ENCODE measurements at regions not wholly inside any gene's neighbourhood (a gene's known extent, or its start where the extent isn't known, plus 50 kb on each side); places are given as distances from the start of the nearest gene placed in this dataset.

DNA sequence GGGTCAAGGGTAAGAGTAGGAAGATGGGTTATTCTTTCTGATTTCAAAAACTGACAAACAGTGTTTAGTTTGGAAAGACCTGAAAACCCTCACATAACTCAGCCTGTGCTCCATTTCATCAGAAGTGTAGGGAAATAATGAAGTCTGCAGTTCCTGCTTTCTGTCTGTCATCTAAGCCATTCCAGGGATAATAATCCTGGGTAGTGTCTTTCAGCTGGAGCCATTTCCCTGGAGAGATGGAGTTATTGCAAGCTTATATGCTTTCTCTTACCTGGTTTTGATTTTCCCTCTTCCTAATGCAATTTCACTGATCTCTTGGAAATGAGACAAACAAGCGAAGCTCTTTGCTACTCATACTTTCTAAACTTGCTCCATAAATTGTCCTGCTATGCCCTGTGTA is 824.8 kb upstream of the LCORL start:
- ATAC-seq (no peak), DNase-seq (ENCODE audit: low spot score) (no peak)

DNA sequence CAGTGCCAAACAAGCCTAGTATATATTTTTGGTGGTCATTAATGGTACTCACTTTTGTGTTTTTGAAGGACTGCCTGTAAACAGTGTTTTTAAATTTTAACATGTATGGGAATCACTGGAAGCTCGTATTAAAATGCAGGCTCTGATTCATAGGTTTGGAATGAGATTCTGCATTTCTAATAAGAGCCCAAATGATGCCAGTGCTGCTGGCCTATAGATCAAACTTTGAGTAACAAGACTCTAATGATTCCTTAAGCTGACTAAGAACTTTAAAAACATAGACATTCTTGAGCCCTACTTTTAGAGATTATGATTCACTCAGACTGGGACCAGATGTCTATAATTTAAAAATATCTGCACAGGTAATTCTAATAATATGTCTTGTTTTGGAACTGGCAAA is 823.2 kb upstream of the LCORL start:
- ATAC-seq = no peak

DNA sequence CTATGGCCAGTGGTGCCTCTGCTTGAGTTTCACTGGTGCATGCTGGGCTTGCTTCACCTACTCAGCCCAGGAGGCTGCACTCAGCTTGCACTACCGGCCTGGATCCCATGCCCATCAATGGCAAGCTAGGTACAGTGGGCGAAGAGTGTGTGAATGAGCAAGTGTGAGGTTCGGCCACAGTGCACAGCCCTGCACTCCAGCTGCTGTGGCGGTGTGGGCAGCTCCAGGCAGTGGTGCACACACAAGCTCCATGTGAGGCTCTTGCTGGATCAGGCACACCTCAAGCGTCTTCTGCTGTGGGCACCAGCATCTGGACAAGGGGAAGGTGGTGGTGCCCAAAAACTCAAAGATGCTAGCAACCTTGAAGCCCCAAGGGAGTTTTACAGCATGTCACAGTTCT is 820.9 kb upstream of the LCORL start:
- no peak for DNase-seq (ENCODE audit: low spot score)
- no peak for ATAC-seq

More for the DNA sequence above, 823.2 kb upstream of the LCORL start:
- DNase-seq (ENCODE audit: low spot score) = no peak

DNA sequence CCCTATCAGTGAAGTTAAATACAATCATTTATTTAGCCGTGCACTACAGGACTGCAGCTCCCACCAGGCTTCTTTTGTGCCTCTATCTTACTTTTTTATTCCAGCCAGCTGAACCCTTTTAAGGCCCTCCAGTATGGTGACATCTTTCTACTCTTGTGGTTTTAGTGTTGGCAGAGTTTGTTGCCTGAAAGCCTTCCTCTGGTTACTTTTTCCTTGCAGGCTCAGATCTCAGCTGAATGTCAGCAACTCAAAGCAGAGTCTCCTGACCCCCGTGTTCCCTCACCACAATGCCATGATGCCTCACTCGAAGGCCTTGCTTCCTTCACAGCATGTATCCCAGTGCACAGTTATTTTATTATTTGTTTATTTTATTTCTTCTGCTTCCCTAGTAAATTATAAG is 818.9 kb upstream of the LCORL start:
- no peak for ATAC-seq

DNA sequence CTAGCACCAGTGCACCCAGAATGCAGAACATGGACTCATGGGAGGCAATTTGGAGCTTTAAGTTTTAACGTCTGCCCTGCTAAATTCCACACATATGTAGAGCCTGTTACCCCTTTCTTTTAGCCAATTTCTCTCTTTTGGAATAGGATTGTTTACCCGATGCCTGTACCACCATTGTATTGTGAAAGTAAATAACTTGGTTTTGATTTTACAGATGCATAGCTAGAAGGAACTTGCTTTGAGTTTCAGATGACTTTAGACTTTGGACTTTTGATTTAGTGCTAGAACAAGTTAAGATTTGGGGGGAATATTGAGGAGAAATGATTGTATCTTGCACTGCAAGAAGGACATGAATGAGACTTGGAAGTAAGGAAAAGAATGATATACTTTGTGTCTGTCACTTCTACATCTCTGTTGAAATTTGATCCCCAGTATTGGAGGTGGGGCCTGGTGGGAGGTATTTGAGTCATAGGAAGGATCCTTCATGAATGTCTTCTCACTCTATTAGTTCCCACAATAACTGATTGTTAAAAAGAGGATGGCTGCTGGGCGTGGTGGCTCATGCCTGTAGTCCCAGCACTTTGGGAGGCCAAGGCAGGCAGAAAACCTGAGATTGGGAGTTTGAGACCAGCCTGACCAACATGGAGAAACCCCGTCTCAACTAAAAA is 794.8 kb upstream of the LCORL start:
- DNase-seq (ENCODE audit: low spot score) (no peak), ATAC-seq (no peak)

More for the DNA sequence above, 818.9 kb upstream of the LCORL start:
- no peak for DNase-seq (ENCODE audit: low spot score)

DNA sequence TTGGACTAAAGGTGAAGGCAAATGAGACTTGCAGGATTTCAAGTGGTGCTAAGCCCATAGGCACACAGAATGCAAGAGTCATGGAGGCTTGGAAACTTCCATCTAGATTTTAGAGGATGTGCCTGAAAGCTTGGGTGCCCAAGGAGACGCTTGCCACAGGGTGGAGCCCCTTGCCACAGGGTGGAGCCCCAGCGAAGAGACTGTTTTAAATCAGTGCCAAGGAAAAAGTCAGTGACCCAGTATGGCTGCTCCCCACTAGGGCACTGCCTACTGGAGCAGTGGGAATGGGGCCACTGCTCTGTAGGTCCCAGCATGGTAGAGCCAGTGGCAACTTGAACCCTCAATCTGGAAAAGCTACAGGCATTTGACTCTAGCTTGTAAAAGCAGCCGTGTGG is 794.2 kb upstream of the LCORL start:
- no peak for DNase-seq (ENCODE audit: low spot score)
- no peak for ATAC-seq

DNA sequence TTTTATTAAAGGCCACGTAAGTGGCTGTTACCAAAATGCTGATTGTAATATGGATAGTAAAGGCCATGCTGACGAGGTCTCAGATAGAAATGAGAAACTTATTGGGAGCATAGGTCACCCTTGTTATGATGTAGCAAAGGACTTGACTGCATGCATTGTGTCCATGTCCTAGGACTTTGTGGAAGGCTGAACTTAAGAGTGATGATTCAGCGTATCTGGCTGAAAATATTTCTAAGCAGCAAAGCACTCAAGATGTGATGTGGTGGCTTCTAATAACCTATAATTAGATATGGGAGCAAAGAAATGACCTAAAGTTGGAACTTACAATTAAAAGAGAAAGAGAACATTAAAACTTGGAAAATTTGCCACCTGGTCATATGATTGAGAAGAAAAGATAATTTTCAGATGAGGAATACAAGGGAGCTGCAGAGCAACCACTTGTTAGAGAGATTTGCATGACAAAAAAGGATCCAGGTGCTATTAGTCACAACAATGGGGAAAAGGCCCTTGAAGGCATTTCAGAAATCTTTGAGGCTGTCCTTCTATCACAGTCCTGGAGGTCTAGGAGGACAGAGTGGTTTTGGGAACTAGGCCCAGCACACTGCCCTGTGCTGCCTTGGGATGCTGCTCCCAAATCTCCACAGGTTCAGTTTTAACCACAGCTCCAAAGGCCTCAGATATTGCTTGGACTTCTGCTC is 793.7 kb upstream of the LCORL start:
- no peak for DNase-seq (ENCODE audit: low spot score)
- ATAC-seq = no peak

DNA sequence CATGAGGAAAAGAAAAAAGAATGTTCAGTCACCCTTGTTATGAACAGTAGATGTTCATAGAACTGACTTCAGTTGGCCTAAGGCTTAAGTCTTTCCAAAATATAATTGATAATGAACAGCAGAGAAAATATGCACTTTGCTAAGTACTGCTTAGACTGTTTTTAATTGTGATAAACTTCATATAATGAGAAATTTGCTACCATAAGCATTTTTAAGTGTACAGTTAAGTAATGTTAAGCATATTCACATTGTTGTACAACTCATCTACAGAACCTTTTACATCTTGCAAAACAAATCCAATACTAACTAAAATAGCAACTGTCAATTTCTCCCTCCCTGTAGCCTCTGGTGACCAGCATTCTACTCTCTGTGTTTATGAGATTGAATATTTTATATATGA is 792.2 kb upstream of the LCORL start:
- ATAC-seq (no peak), DNase-seq (ENCODE audit: low spot score) (no peak)

DNA sequence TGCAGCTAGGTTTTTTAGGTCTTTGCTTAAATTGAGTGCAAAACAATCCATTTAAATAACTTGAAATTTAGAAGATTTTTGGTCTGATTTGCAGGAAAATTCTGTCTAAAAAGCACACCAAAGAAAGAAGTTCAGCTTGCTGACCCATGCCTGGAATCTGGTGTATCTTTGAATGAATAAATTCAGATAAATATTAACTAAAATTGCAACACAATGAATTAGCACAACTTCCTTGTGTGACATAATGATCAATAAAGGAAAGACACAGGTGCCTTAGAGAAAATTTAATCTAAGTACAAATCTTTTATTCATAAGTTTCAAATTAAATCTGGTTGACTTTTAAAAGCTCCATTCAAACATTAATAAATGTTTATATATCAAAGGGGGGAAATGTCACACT is 791.5 kb upstream of the LCORL start:
- ATAC-seq = peak; percentile 46
- no peak for DNase-seq (ENCODE audit: low spot score)

DNA sequence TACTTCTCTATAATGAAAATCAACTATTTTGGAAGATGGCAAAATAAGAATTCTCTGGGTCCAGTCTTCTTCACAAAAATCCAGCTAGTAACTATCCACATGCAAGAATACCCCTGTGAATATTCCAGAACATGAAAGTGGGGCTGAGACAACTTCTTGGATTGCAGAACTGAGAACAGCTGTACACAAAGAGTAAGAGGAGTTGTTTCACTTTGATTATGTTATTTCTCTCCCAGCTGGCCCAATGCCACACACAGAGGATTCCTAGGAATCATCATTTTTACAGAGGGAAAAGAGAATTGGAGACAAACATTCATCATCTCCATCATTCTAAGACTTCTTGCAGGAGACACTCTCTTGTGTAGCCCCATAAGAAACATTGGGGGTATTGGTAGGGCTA is 782.2 kb upstream of the LCORL start:
- ATAC-seq = no peak

DNA sequence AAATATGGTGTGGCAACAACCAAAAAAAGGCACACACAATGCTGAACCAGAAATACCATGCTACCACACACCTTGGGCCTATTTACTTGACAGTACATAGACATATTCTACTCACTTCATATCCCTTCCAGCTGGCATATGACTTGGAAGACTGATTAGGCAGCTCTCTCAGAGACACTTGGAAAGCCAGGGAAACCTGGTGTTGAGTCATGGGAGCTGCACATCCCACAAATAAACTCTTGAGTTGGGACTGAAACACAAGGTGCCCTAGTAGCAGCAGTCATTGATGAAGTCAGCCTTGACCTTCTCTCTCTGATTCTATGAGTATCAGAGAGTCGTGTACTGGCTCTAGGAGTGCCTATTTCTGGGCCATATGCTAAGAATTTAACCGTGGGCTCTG is 776.6 kb upstream of the LCORL start:
- DNase-seq (ENCODE audit: low spot score) = no peak
- no peak for ATAC-seq

More for the DNA sequence above, 782.2 kb upstream of the LCORL start:
- DNase-seq (ENCODE audit: low spot score) = no peak

DNA sequence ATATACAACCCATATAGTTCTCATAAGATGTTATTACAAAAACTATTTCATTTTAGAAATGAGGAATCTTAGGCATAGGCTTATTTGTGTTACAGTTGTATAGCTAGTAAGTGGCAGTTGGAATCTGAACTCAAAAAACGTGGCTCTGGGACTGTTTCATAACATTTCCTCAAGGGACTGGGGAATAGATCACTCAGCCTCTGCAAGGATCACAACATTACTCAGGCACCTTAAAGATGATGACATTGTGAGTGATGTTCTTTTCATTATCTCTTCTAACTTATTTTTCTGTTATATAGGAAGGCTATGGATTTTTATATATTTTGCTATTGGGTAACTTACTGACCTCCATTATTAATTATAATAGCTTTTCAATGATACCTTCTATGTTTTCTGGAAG is 774.2 kb upstream of the LCORL start:
- DNase-seq (ENCODE audit: low spot score) = no peak
- no peak for ATAC-seq

DNA sequence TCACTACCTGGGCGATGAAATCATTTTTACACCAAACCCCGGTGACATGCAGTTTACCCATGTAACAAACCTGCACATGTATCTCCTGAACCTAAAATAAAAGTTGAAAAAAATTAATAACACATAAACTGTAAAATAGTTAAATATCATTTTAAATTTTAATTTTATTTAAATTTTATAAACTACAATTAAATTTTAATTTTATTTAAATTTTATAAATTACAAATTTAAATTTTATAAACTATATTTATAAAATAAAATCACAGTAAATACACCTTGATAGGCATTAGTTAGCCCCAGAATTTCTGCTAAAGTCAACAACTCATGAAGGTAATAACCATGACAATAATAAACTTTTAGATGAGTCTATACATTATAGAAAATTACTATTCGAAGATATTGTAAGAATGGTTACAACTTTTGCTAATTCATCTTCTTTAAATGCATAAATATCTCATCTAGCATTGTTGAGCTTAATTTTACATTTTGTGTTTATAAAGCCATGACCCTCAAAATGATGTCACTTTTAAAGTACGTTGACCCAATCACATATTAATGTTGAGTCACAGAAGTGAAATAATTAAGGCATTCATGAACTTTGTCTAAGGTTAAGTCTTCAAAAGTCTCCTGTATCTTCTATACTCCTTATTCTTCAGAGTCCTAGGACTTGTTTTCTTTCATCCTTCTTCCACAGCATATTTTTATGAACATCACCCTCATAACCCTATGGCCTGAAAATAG is 755.8 kb upstream of the LCORL start:
- ATAC-seq (no peak), DNase-seq (ENCODE audit: low spot score) (no peak)

DNA sequence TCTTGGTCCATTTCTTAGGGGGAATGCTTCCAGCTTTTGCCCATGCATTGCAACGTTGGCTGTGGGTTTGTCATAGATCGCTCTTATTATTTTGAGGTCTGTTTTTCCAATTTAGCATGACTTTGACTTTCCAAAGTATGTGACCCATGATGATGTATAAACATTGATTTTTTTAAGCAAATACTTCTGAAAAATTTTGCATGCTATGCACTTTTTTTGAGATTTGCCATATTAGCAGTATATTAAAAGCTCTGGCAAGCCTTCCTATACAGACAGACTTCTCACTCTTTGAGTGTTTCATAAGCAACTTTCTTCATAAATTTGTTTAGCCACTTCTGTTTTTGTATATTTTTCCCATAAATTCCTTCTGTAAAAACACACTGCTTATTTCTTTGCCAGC is 746.4 kb upstream of the LCORL start:
- ATAC-seq = no peak
- no peak for DNase-seq (ENCODE audit: low spot score)

DNA sequence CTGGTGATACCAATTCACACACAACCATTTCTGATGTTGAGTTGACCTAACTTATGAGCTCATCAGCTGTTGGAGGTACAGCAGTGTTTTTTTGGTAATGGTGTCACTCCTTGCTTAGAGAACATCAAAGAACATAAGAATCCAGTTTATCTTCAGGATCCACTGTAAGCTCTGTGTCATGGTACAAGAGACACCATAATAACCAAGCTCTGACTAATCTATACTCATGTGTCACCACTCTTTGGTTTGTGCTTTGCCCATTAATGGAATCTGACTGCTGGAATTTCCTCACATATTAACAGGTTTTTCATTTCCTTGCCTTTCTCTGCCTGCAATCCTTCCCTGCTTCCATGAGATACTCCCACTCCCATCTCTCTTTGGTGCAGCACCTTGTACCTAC is 735.1 kb upstream of the LCORL start:
- no peak for ATAC-seq
- no peak for DNase-seq (ENCODE audit: low spot score)

DNA sequence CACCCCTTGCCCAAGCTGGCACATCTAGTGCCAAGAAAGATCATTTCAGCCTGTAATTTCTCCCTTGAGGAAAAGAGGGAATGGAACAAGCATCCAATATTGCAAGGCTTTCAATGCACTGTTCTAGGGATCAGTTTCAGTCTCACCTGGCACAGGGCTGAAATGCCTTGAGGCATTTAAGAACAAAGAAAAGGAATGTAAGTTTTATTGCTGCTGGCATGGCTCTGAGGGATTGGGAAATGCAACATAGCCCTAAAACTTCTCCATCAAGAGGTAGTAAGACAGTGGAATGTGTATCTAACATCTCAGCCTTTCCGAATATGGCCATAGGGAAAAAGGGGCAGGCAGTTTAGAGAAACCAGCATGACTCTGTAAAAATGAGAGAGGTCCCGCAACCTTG is 732.6 kb upstream of the LCORL start:
- DNase-seq (ENCODE audit: low spot score) = no peak
- ATAC-seq = no peak

DNA sequence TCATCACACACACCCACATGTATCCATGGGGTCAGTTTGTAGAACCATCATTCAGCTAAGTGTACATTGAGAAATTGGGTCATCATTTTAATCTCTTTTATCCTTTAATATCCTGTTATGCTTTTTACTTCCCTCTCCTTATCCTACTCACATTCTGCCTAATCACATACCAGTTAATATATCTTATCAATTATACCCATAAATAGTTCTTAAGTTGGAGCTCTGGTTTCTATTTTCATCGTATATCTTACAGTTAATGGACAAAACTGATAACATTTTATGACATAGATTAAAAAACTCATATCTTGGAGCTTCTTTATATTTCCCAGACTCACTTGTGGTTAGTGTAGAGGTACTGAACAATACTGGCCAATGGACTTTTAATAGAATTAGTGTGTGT is 729.5 kb upstream of the LCORL start:
- ATAC-seq (no peak), DNase-seq (ENCODE audit: low spot score) (no peak)

DNA sequence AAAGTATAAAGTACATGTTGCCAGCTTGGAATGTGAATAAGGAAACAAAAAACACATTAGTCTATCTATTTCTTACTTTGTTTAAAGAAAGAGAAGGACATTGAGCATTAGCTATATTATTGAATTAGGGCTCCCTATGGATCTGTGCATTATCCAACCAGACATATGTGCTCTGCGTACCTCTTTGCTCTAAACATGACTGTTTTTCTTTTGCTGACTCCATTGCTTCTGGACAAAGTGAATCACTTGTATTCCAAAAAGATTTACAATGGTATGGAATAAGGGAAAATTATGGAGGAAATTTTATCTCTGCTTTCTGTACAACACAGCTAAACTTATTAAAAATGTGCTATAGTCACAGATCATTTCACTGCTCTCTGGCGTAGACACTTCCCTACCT is 727.8 kb upstream of the LCORL start:
- DNase-seq (ENCODE audit: low spot score) = no peak
- ATAC-seq = no peak

DNA sequence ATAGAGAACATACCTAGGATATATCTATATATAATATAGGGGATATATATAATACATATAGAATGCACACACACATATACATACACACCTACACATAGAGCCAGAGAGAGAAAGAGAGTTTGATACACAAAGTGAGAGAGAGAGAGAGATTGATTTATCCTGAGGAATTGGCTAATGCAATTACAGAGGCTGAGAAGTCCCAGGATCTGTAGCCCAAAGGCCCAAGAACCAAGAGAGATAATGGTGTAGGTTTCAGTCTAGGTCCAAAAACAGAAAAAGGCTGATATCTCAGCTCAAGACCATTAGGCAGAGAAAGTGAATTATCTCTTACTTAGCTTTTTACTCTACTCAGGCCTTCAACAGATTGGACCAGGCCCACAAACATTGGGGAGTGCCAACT is 715.0 kb upstream of the LCORL start:
- no peak for ATAC-seq
- no peak for DNase-seq (ENCODE audit: low spot score)

DNA sequence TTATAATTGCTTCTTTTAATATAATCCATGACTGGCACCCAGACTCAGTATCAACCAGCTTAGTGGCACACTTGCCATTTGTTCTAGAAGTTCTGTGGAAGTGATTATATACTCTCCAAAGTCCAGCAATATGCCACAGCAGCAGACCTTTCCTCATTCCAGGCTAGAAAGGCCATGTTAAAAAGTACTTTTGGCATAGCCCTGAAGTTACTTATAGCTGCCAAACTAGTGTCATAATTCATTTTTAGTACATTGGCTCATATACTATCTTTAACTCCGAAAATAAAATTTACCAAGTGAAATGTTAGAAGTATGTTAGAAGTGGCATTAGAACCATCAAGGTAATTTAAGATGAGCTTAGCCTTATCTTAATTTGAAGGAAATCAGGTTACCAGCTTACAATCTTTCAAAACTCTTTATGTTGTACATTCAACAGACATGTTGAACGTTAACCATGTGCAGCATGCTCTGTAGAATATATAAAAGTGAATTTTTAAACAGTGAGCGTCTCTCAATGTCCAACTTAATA is 714.2 kb upstream of the LCORL start:
- ATAC-seq (no peak), DNase-seq (ENCODE audit: low spot score) (no peak)

DNA sequence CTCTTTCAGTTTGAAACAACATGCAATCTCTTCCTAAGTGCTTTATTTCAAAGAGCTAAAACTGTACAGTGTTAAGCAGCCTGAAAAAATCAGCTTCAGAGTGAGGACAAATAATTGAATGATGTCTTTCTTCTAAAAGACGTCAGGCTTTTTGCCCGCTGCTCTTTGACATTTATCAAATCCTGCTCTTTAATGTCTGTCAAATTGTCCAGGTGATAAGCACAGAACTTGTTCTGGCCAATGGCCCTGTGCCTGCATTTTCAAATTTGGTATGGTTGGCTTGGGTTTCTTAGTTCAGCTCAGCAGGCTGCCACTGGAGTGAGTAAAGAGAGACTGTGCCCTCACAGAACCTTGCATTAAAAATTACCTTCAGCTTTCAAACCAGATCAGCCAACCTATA is 712.9 kb upstream of the LCORL start:
- no peak for DNase-seq (ENCODE audit: low spot score)
- ATAC-seq = no peak

DNA sequence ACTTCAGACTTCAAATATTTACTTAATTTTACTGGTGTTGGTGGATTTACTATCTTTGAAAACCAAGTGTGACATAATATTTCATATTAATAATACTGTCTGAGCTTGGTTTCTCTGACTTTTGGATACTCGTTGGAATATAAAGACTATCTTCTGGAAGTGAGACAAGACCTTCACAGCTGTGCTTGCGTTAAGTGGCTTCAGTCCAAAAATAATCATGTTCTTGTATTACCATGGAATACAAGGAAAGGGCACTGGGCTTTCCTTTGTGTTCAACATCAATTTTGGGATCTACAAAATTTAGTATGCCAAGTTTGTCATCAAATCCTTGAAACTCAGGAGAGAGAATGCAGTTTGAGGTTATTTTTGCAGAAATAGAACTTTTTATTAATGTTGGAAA is 712.4 kb upstream of the LCORL start:
- DNase-seq (ENCODE audit: low spot score) = no peak
- ATAC-seq = no peak

Measured in left lobe of liver (tissue), 2 donors.